Sigmoid colon (tissue), 6 donors: ENCODE measurements at regions not wholly inside any gene's neighbourhood (a gene's known extent, or its start where the extent isn't known, plus 50 kb on each side); places are given as distances from the start of the nearest gene placed in this dataset.

Experiments used
- DNase-seq: peaks from one replicate; pipeline ENCODE4 v3.0.0-alpha.2; 2019
- H3K27ac ChIP-seq, 4 donors: fragments of 200-600 bp; sonication (generic); one replicate each; pipeline ENCODE4 v1.5.1; 2016 to 2019; ENCODE audit warnings: mild to moderate bottlenecking in 1 of 4
- H3K27me3 ChIP-seq, 3 donors: fragments of 200-600 bp; sonication (generic); one replicate each; pipeline ENCODE4 v1.5.1; 2019; ENCODE audit warnings: mild to moderate bottlenecking in 1 of 3
- H3K36me3 ChIP-seq, 4 donors: fragments of 200-600 bp; sonication (generic); one replicate each; pipeline ENCODE4 v1.5.1; 2016 to 2019
- H3K4me1 ChIP-seq, 4 donors: fragments of 200-600 bp; sonication (generic); one replicate each; pipeline ENCODE4 v1.5.1; 2017 to 2019
- H3K4me3 ChIP-seq, 4 donors: fragments of 200-600 bp; sonication (generic); one replicate each; pipeline ENCODE4 v1.5.1; 2017 to 2019; ENCODE audit warnings: mild to moderate bottlenecking in 2 of 4, moderate library complexity in 1 of 4
- H3K9me3 ChIP-seq, 4 donors: fragments of 200-600 bp in 3 of 4; sonication (generic) in 3 of 4; one replicate each; pipeline versions ENCODE4 v1.5.1 to v1.6.1; 2013 to 2019
- EP300 ChIP-seq, 4 donors: sonication (generic); formaldehyde crosslinking; IDR thresholded peaks; one replicate each; pipeline ENCODE4 v1.6.1; 2017; ENCODE audit warnings: antibody characterized with exemption in 4 of 4
- POLR2A ChIP-seq, 2 donors: fragments of 450-650 bp; IDR thresholded peaks; one replicate each; pipeline ENCODE4 v1.6.1; 2016; ENCODE audit warnings: antibody characterized with exemption in 2 of 2, mild to moderate bottlenecking in 2 of 2, moderate library complexity in 2 of 2
- POLR2AphosphoS5 ChIP-seq, 4 donors: sonication (generic); formaldehyde crosslinking; IDR thresholded peaks; one replicate each; pipeline ENCODE4 v1.6.1; 2017; ENCODE audit warnings: antibody characterized with exemption in 4 of 4
- WGBS, 2 donors: extraction: QIAGEN DNeasy Blood & Tissue Kit; methylation state at CpG; one replicate each; pipeline ENCODE4 v1.1.7; 2013; 5-methylcytosine and 5-hydroxymethylcytosine counted together
- intact Hi-C: fragments of 100-400 bp; cut with DNase I; formaldehyde crosslinking; loops from one replicate; pipeline ENCODE4 v1.15.1; 2023
- TF ChIP-seq, protein P1 (sequence below), 4 experiments: fragments of 450-650 bp in 3 of 4; fragments of 200-600 bp in 1 of 4; IDR thresholded peaks; one replicate each; pipeline ENCODE4 v1.5.1; 2016 to 2019; ENCODE audit warnings: antibody characterized with exemption in 4 of 4, mild to moderate bottlenecking in 3 of 4, moderate library complexity in 2 of 4
- donor health status: healthy with polysubstance abuse.
- donor health status: healthy.

DNA sequence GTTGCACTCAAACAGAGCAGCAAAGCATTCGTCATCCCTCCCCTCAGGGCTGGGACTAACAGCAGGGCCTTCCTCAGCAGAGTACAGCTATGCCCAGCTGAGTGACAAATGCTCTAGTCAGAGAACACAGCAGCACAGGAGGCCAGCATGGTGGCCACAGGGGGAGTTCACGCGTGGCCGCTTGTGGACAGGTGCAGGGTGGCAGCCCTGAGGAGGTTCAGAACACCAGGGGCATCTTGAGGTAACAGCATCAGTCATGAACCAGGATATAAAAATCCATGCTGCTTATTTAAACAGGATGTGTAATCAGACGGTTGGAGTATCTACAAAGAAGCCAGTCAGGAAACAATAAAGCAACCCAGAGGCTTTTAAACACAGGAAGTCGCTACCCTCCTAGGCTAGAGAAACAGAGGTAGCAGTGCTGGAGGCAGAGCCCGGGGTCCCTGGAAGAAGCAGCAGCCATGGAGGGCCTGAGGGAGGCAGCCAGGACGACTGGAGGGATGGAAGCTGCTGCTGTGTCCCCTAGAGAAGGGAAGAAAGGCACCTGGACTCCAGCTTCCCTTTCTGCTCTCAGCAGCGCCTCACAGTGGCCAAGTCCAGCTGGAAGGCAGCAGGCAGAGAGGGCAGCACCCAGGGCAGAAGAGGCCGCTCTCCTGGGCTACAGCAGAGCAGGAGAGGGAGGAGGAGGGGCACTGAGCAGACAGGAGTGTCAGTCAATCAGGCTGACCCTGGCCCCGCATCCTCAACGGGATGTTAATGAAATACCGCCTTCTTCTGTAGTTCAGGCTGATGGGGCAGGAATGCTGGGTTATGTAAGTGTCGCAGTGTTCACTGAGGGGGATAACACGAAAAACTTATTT, 70.8 kb upstream of the UCN3 start:
- WGBS, 2 donors: 55 to 57% methylated on average over 15 of the region's 15 CpGs
- Histone ChIP-seq H3K27ac (no peak overlapping the region), H3K9me3 (no peaks in the 10 kb centered on the region), H3K36me3 (no peaks in the 10 kb centered on the region), H3K27me3 (no peaks in the 10 kb centered on the region), H3K4me3 (no peak overlapping the region), H3K4me1 (peaks cover 0 to 4% (median 0%) of the 10 kb centered on the region in 4 donors)
- intact Hi-C loops: no loop called here
- TF ChIP-seq POLR2A (IDR thresholded peaks at IDR 0.05): no peak
- TF ChIP-seq, protein P1, sequence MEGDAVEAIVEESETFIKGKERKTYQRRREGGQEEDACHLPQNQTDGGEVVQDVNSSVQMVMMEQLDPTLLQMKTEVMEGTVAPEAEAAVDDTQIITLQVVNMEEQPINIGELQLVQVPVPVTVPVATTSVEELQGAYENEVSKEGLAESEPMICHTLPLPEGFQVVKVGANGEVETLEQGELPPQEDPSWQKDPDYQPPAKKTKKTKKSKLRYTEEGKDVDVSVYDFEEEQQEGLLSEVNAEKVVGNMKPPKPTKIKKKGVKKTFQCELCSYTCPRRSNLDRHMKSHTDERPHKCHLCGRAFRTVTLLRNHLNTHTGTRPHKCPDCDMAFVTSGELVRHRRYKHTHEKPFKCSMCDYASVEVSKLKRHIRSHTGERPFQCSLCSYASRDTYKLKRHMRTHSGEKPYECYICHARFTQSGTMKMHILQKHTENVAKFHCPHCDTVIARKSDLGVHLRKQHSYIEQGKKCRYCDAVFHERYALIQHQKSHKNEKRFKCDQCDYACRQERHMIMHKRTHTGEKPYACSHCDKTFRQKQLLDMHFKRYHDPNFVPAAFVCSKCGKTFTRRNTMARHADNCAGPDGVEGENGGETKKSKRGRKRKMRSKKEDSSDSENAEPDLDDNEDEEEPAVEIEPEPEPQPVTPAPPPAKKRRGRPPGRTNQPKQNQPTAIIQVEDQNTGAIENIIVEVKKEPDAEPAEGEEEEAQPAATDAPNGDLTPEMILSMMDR (IDR thresholded peaks at IDR 0.05): peak in 1 of 4 experiments; percentile 6
- no peak for DNase-seq

DNA sequence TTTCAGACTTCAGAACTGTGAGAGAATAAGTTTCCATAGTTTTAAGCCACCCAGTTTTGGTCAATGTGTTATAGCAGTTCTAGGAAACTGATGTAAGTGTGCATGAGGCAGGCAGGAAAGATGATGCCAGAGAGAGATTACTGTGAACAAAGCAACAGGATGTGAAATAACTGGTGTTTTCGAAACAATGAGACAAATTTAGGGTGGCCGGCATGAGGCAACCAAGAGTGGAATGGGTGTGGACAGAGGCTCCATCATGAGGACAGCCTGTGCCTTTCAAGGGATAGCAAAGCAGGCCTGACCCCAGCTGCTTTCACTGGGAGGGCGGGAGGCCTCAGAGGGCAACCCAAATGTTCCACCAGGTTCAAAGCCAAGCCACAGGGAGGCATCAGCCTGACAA, 67.3 kb upstream of the UCN3 start:
- H3K9me3 ChIP-seq: no peaks in the 10 kb centered on the region
- intact Hi-C loops: no loop called here
- no peaks in the 10 kb centered on the region for H3K4me1 ChIP-seq
- WGBS, 2 donors: 66 to 83% methylated on average over 3 of the region's 3 CpGs
- peak; percentile 75 for DNase-seq
- no peak overlapping the region for H3K4me3 ChIP-seq
- H3K27ac ChIP-seq: no peak overlapping the region
- no peaks in the 10 kb centered on the region for H3K27me3 ChIP-seq
- TF ChIP-seq POLR2A (IDR thresholded peaks at IDR 0.05) (no peak), POLR2AphosphoS5 (IDR thresholded peaks at IDR 0.05) (no peak), EP300 (IDR thresholded peaks at IDR 0.05) (peak in 1 of 4 donors; percentile 13)
- TF ChIP-seq, protein P1 (IDR thresholded peaks at IDR 0.05): no peak
- no peaks in the 10 kb centered on the region for H3K36me3 ChIP-seq

DNA sequence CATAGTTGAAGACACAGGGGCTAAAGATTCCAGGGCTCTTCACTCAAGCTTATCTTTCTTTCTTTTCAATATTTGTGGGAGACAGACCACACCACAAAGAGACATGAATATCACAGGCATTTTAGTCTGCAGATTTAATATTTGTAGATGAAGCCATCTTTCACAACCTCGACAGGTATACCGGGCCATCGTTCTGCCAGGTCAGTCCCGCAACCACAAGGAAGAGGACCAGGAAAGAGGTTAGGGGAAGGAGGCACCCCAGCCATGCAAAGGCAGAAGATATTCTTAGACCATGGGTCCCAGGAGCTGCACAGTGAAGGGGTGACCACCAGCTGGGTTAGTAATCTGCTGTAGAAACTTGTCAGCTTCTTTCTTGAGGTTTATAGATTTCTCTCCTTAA, 66.8 kb upstream of the UCN3 start:
- Histone ChIP-seq H3K9me3 (no peaks in the 10 kb centered on the region), H3K27me3 (no peaks in the 10 kb centered on the region), H3K4me1 (no peaks in the 10 kb centered on the region), H3K36me3 (no peaks in the 10 kb centered on the region), H3K4me3 (no peak overlapping the region), H3K27ac (no peak overlapping the region)
- 94 to 96% methylated on average over 4 of the region's 4 CpGs for WGBS, 2 donors
- no peak for TF ChIP-seq POLR2A (IDR thresholded peaks at IDR 0.05)
- TF ChIP-seq, protein P1 (IDR thresholded peaks at IDR 0.05): no peak
- DNase-seq: no peak
- intact Hi-C loops: no loop called here

DNA sequence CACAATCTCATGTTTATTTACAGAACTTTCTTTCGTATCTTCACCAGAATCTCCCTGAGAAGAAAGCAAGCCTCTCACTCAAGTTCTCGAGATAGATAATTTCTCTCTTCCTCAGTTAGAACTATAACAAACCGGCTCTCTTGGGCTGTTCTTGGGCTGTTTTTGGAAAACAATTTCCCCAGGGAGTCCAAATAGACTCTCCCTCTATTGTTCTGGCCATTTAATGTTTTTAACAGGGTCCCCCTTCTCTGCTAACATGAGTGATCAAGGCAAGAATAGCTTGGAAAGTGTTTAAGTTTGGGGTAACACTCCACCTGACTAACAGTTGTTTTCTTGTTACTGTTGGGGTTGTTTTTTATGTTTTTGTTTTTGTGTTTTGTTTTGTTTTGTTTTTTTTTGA, 64.8 kb upstream of the UCN3 start:
- no peak overlapping the region for H3K27ac ChIP-seq
- DNase-seq: no peak
- H3K36me3 ChIP-seq: no peaks in the 10 kb centered on the region
- intact Hi-C loops: no loop called here
- WGBS, 2 donors: 81 to 90% methylated on average over 3 of the region's 3 CpGs
- no peaks in the 10 kb centered on the region for H3K27me3 ChIP-seq
- no peaks in the 10 kb centered on the region for H3K4me1 ChIP-seq
- TF ChIP-seq POLR2A (IDR thresholded peaks at IDR 0.05): no peak
- TF ChIP-seq, protein P1 (IDR thresholded peaks at IDR 0.05): no peak
- no peak for TF ChIP-seq EP300 (IDR thresholded peaks at IDR 0.05)
- TF ChIP-seq POLR2AphosphoS5 (IDR thresholded peaks at IDR 0.05): no peak
- H3K9me3 ChIP-seq: peaks cover 0 to 3% (median 0%) of the 10 kb centered on the region in 4 donors
- H3K4me3 ChIP-seq: no peak overlapping the region

DNA sequence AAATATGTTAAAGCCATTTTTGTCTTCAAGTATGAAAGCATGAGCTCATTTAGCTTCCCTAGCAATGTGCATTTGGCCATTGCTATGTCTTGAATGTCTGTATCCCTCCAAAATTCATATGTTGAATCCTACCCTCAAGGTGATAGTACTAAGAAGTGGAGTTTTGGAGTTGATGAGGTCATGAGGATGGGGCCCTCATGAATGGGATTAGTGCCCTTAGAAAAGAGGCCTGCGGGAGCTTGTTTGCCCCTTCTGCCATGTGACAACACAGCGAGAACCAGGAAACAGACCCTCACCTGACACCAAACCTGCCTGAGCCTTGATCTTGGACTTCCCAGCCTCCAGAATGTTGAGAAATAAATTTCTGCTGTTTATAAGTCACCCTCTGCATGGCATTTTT, 61.3 kb upstream of the UCN3 start:
- TF ChIP-seq POLR2AphosphoS5 (IDR thresholded peaks at IDR 0.05) (no peak), EP300 (IDR thresholded peaks at IDR 0.05) (no peak), POLR2A (IDR thresholded peaks at IDR 0.05) (no peak)
- TF ChIP-seq, protein P1 (IDR thresholded peaks at IDR 0.05): no peak
- Histone ChIP-seq H3K27me3 (no peaks in the 10 kb centered on the region), H3K4me1 (no peaks in the 10 kb centered on the region), H3K27ac (no peak overlapping the region), H3K9me3 (peaks cover 0 to 3% (median 0%) of the 10 kb centered on the region in 4 donors), H3K4me3 (no peak overlapping the region), H3K36me3 (no peaks in the 10 kb centered on the region)
- no peak for DNase-seq
- WGBS, 2 donors: 73 to 99% methylated on average over 2 of the region's 2 CpGs
- intact Hi-C loops: no loop called here
